ENCODE measurements at regions not wholly inside any gene's neighbourhood (a gene's known extent, or its start where the extent isn't known, plus 50 kb on each side); places are given as distances from the start of the nearest gene placed in this dataset.

- no peak overlapping the region for H3K9ac ChIP-seq
- H2AFZ ChIP-seq, result no peak overlapping the region
- H3K4me3 ChIP-seq (ENCODE audit: low read depth, low read length), result no peak overlapping the region
- no peak overlapping the region for H3K27ac ChIP-seq
- TF ChIP-seq CTCF (IDR thresholded peaks at IDR 0.05), result no peak
- no peaks in the 10 kb centered on the region for H3K4me1 ChIP-seq
- H3K36me3 ChIP-seq (ENCODE audit: control insufficient read depth, insufficient read depth, low read length), result no peaks in the 10 kb centered on the region
- H3K4me2 ChIP-seq (ENCODE audit: low read length), result no peak overlapping the region
- no peaks in the 10 kb centered on the region for H3K79me2 ChIP-seq
- no peaks in the 10 kb centered on the region for H3K9me3 ChIP-seq (ENCODE audit: control insufficient read depth, low read length)
- no peaks in the 10 kb centered on the region for H3K27me3 ChIP-seq (ENCODE audit: control insufficient read depth, insufficient read depth, low read length)
These were observed 841.2 kb downstream of the TUSC7 start for GRCh38 chr3:117550766-117551165.

GRCh38 chr3:117553461-117553860 lies 843.9 kb downstream of the TUSC7 start:
- Histone ChIP-seq H2AFZ (no peak overlapping the region), H3K9ac (no peak overlapping the region), H3K36me3 (ENCODE audit: control insufficient read depth, insufficient read depth, low read length) (no peaks in the 10 kb centered on the region), H3K27ac (no peak overlapping the region), H3K79me2 (no peaks in the 10 kb centered on the region), H3K4me2 (ENCODE audit: low read length) (no peak overlapping the region), H3K27me3 (ENCODE audit: control insufficient read depth, insufficient read depth, low read length) (no peaks in the 10 kb centered on the region), H3K9me3 (ENCODE audit: control insufficient read depth, low read length) (no peaks in the 10 kb centered on the region), H3K4me3 (ENCODE audit: low read depth, low read length) (no peak overlapping the region), H3K4me1 (no peaks in the 10 kb centered on the region)
- TF ChIP-seq CTCF (IDR thresholded peaks at IDR 0.05), result no peak

- H3K27me3 ChIP-seq (ENCODE audit: control insufficient read depth, insufficient read depth, low read length), result no peaks in the 10 kb centered on the region
- H3K4me1 ChIP-seq, result no peaks in the 10 kb centered on the region
- H3K27ac ChIP-seq, result no peak overlapping the region
- no peak for TF ChIP-seq CTCF (IDR thresholded peaks at IDR 0.05)
- no peak overlapping the region for H2AFZ ChIP-seq
- no peaks in the 10 kb centered on the region for H3K9me3 ChIP-seq (ENCODE audit: control insufficient read depth, low read length)
- H3K4me3 ChIP-seq (ENCODE audit: low read depth, low read length), result no peak overlapping the region
- H3K36me3 ChIP-seq (ENCODE audit: control insufficient read depth, insufficient read depth, low read length), result no peaks in the 10 kb centered on the region
- H3K9ac ChIP-seq, result no peak overlapping the region
- no peak overlapping the region for H3K4me2 ChIP-seq (ENCODE audit: low read length)
- no peaks in the 10 kb centered on the region for H3K79me2 ChIP-seq
These were observed 847.2 kb downstream of the TUSC7 start for GRCh38 chr3:117556646-117557407.

- Histone ChIP-seq H3K36me3 (ENCODE audit: control insufficient read depth, insufficient read depth, low read length) (no peaks in the 10 kb centered on the region), H2AFZ (no peak overlapping the region), H3K27ac (no peak overlapping the region), H3K9me3 (ENCODE audit: control insufficient read depth, low read length) (no peaks in the 10 kb centered on the region), H3K4me3 (ENCODE audit: low read depth, low read length) (no peak overlapping the region), H3K79me2 (no peaks in the 10 kb centered on the region), H3K27me3 (ENCODE audit: control insufficient read depth, insufficient read depth, low read length) (no peaks in the 10 kb centered on the region), H3K9ac (no peak overlapping the region), H3K4me2 (ENCODE audit: low read length) (peak overlapping the region; percentile 9), H3K4me1 (no peaks in the 10 kb centered on the region)
- TF ChIP-seq CTCF (IDR thresholded peaks at IDR 0.05), result no peak
These were observed 848.0 kb downstream of the TUSC7 start for GRCh38 chr3:117557464-117558090.

Measured in parathyroid adenoma (tissue), 2 donors.